Spleen (tissue), 11 donors: ENCODE measurements at regions not wholly inside any gene's neighbourhood (a gene's known extent, or its start where the extent isn't known, plus 50 kb on each side); places are given as distances from the start of the nearest gene placed in this dataset.

Experiments
- DNase-seq: peaks from one replicate; pipeline ENCODE4 v3.0.0-alpha.2; 2020
- H3K27ac ChIP-seq, 8 donors: fragments of 200-600 bp; sonication (generic) in 7 of 8; 1 replicate in 4 of 8; 2 replicates in 4 of 8; pipeline versions ENCODE4 v1.5.0 to v1.8.0; 2016 to 2021; ENCODE audit warnings: inconsistent platforms in 4 of 8, mild to moderate bottlenecking in 4 of 8, moderate library complexity in 1 of 8
- H3K27me3 ChIP-seq, 7 donors: fragments of 200-600 bp; sonication (generic) in 6 of 7; replicated peaks in 1 of 7; 1 replicate in 4 of 7; 2 replicates in 3 of 7; pipeline versions ENCODE4 v1.5.0 to v1.8.0; 2016 to 2021; ENCODE audit warnings: inconsistent platforms in 3 of 7, mild to moderate bottlenecking in 1 of 7
- H3K36me3 ChIP-seq, 6 donors: fragments of 200-600 bp; sonication (generic) in 5 of 6; 1 replicate in 4 of 6; 2 replicates in 2 of 6; pipeline versions ENCODE4 v1.5.0 to v1.8.0; 2016 to 2021; ENCODE audit warnings: inconsistent platforms in 2 of 6
- H3K4me1 ChIP-seq, 6 donors: fragments of 200-600 bp; sonication (generic) in 5 of 6; 1 replicate in 3 of 6; 2 replicates in 3 of 6; pipeline versions ENCODE4 v1.5.0 to v1.8.0; 2016 to 2021; ENCODE audit warnings: inconsistent platforms in 3 of 6
- H3K4me3 ChIP-seq, 8 donors: fragments of 200-600 bp; sonication (generic) in 7 of 8; 1 replicate in 4 of 8; 2 replicates in 4 of 8; pipeline versions ENCODE4 v1.5.0 to v1.8.0; 2016 to 2021; ENCODE audit warnings: inconsistent platforms in 4 of 8, mild to moderate bottlenecking in 4 of 8, moderate library complexity in 2 of 8
- H3K9me3 ChIP-seq, 8 donors: fragments of 200-600 bp; sonication (generic) in 7 of 8; 1 replicate in 4 of 8; 2 replicates in 4 of 8; pipeline versions ENCODE4 v1.5.0 to v1.8.0; 2016 to 2021; ENCODE audit warnings: inconsistent platforms in 4 of 8
- POLR2A ChIP-seq, 3 donors: fragments of 450-650 bp; IDR thresholded peaks; one replicate each; pipeline ENCODE4 v1.5.1; 2017; ENCODE audit warnings: antibody characterized with exemption in 3 of 3, mild to moderate bottlenecking in 1 of 3
- POLR2AphosphoS5 ChIP-seq, 3 donors: sonication (generic); formaldehyde crosslinking; IDR thresholded peaks; one replicate each; pipeline ENCODE4 v1.5.1; 2017; ENCODE audit warnings: antibody characterized with exemption in 3 of 3
- WGBS, 5 donors: extraction: QIAGEN DNeasy Blood & Tissue Kit in 3 of 5; methylation state at CpG; one replicate each; pipeline versions ENCODE4 v1.1.5 to v1.1.7; 2013 to 2018; 5-methylcytosine and 5-hydroxymethylcytosine counted together
- intact Hi-C: fragments of 100-400 bp; cut with DNase I; formaldehyde crosslinking; loops from one replicate; pipeline ENCODE4 v1.15.0; 2023; ENCODE audit warnings: low total_unique reads
- TF ChIP-seq, protein P1 (sequence below), 11 experiments: fragments of 200-600 bp in 7 of 11; fragments of 450-650 bp in 4 of 11; sonication (generic) in 4 of 11; IDR thresholded peaks in 8 of 11; conservative IDR thresholded peaks in 3 of 11; 1 replicate in 7 of 11; 2 replicates in 4 of 11; pipeline versions ENCODE4 v1.4.0 to v1.8.0; 2016 to 2021; ENCODE audit warnings: antibody characterized with exemption in 11 of 11, inconsistent platforms in 4 of 11, mild to moderate bottlenecking in 1 of 11
- donor health status: healthy with polysubstance abuse.
- donor health status: DM: no; HTN: no; CAD: no; lungs with moderate emphysema.
- donor health status: DM: no; HTN: no; CAD: no.
- donor health status: Bipolar disorder and iron deficiency.
- donor health status: healthy.
- donor health status: DM: no; HTN: no; CAD: no.
- donor health status: DM: yes; HTN: yes; CAD: no.

DNA sequence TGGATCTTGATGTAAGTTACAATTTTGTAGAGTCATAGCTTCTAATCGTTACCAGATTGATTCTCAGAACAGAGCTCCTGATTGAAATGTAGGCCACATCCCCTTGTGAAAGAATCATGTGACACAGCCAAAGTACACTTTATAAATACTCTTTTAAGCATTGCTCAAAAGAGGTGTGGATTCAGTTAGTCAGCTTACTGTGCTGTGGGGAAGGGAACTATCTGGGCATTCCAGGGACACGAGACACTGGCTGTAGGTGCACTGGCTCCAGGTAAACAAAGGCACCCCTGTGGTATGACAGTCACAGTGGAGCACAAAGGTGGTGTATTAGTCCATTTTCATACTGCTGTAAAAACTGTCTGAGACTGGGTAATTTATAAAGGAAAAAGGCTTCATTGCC, 222.8 kb downstream of the LIG4 start:
- H3K4me3 ChIP-seq = no peak overlapping the region
- intact Hi-C loops = no loop called here
- TF ChIP-seq POLR2A (IDR thresholded peaks at IDR 0.05) (no peak), POLR2AphosphoS5 (IDR thresholded peaks at IDR 0.05) (no peak)
- TF ChIP-seq, protein P1, sequence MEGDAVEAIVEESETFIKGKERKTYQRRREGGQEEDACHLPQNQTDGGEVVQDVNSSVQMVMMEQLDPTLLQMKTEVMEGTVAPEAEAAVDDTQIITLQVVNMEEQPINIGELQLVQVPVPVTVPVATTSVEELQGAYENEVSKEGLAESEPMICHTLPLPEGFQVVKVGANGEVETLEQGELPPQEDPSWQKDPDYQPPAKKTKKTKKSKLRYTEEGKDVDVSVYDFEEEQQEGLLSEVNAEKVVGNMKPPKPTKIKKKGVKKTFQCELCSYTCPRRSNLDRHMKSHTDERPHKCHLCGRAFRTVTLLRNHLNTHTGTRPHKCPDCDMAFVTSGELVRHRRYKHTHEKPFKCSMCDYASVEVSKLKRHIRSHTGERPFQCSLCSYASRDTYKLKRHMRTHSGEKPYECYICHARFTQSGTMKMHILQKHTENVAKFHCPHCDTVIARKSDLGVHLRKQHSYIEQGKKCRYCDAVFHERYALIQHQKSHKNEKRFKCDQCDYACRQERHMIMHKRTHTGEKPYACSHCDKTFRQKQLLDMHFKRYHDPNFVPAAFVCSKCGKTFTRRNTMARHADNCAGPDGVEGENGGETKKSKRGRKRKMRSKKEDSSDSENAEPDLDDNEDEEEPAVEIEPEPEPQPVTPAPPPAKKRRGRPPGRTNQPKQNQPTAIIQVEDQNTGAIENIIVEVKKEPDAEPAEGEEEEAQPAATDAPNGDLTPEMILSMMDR (IDR thresholded peaks at IDR 0.05 in 8 of 11, conservative IDR thresholded peaks at IDR 0.05 in 3 of 11) = no peak
- DNase-seq = no peak
- peaks cover 0 to 15% (median 3%) of the 10 kb centered on the region in 8 donors for H3K9me3 ChIP-seq
- H3K27me3 ChIP-seq = no peaks in the 10 kb centered on the region
- no peaks in the 10 kb centered on the region for H3K36me3 ChIP-seq
- H3K4me1 ChIP-seq = no peaks in the 10 kb centered on the region
- no peak overlapping the region for H3K27ac ChIP-seq
- 53 to 71% (median 68%) methylated on average over 2 of the region's 2 CpGs for WGBS, 5 donors

DNA sequence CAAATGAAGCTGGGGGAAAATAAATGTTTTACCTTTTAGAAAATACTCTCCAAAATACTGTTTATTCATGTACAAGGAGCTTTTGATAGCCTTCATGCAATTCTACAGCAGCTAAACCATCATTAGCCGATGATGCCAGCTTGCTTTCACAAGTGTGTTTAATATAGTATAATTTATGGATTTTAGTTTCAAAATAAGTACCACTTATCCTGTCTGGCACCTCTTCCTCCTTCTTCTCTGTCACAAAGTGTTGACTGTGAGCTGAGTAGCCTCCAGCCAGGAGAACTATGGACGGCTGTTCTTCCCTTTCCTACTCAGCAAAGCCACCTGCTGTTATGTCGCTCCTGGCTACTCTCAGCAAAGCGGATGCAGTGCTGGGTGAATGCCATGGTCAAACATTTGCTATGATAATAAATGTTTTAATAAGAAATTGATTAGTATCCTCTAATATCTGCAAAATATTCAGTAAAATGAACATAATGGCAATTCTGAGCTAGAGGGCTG, 238.2 kb downstream of the LIG4 start:
- 77 to 81% (median 80%) methylated on average over 4 of the region's 4 CpGs for WGBS, 5 donors
- no peak for DNase-seq
- Histone ChIP-seq H3K4me3 (no peak overlapping the region), H3K4me1 (no peaks in the 10 kb centered on the region), H3K27ac (no peak overlapping the region), H3K36me3 (no peaks in the 10 kb centered on the region), H3K9me3 (no peaks in the 10 kb centered on the region), H3K27me3 (no peaks in the 10 kb centered on the region)
- intact Hi-C loops = no loop called here
- TF ChIP-seq, protein P1 (IDR thresholded peaks at IDR 0.05 in 8 of 11, conservative IDR thresholded peaks at IDR 0.05 in 3 of 11) = no peak
- TF ChIP-seq POLR2A (IDR thresholded peaks at IDR 0.05) (no peak), POLR2AphosphoS5 (IDR thresholded peaks at IDR 0.05) (no peak)

DNA sequence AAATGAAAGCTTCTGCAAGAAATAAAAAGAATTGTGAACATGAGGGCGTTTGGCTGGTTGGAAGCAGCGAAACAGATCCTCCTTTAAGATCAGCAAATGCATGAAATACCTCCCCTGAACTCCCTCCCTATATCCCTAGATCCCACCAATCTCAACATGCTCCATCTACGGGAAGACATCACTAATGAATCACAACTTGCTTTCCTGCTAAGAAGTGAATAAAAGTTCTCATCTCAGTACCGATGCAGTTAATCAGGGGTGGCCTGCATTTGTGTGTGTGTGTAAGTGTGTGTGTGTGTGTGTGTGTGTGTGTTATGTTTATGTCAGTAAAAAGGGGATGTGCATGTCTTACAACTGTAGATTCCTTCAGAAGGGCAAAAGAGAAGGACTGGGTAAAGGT, 238.7 kb downstream of the LIG4 start:
- DNase-seq = no peak
- H3K4me3 ChIP-seq = no peak overlapping the region
- no peaks in the 10 kb centered on the region for H3K9me3 ChIP-seq
- H3K36me3 ChIP-seq = no peaks in the 10 kb centered on the region
- no peaks in the 10 kb centered on the region for H3K27me3 ChIP-seq
- intact Hi-C loops = no loop called here
- H3K4me1 ChIP-seq = no peaks in the 10 kb centered on the region
- 78 to 84% (median 82%) methylated on average over 4 of the region's 4 CpGs for WGBS, 5 donors
- H3K27ac ChIP-seq = no peak overlapping the region
- TF ChIP-seq POLR2A (IDR thresholded peaks at IDR 0.05) = no peak
- no peak for TF ChIP-seq POLR2AphosphoS5 (IDR thresholded peaks at IDR 0.05)
- TF ChIP-seq, protein P1 (IDR thresholded peaks at IDR 0.05 in 8 of 11, conservative IDR thresholded peaks at IDR 0.05 in 3 of 11) = no peak

DNA sequence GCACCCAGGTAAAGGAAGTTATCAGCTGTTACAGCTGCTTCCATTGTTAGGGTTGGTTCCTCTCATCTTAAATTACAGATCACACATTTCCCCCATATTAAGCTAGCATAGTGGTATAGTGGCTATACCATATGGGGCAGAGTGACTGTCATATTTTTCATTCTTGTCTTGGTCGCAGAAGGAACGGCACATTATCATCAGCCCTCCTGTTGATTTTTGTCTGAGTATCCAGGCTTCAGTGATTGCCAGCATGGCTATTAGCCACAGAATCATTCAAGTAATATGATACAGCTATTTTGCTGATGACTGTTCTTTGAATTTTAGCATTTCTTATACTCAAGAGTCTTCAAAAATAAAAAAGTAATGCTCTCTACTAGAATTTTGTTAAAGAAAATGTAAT, 240.9 kb downstream of the LIG4 start:
- no peak overlapping the region for H3K4me3 ChIP-seq
- no peaks in the 10 kb centered on the region for H3K4me1 ChIP-seq
- H3K36me3 ChIP-seq = no peaks in the 10 kb centered on the region
- no peaks in the 10 kb centered on the region for H3K27me3 ChIP-seq
- 70 to 99% (median 89%) methylated on average over 2 of the region's 2 CpGs for WGBS, 5 donors
- intact Hi-C loops = no loop called here
- no peak overlapping the region for H3K27ac ChIP-seq
- no peaks in the 10 kb centered on the region for H3K9me3 ChIP-seq
- DNase-seq = no peak
- TF ChIP-seq POLR2A (IDR thresholded peaks at IDR 0.05) (no peak), POLR2AphosphoS5 (IDR thresholded peaks at IDR 0.05) (no peak)
- TF ChIP-seq, protein P1 (IDR thresholded peaks at IDR 0.05 in 8 of 11, conservative IDR thresholded peaks at IDR 0.05 in 3 of 11) = no peak
